Mucosa of descending colon (tissue), 3 donors: ENCODE measurements at regions not wholly inside any gene's neighbourhood (a gene's known extent, or its start where the extent isn't known, plus 50 kb on each side); places are given as distances from the start of the nearest gene placed in this dataset.

ENCODE experiments used
- ATAC-seq: fragments of 200-7000 bp; cut with Tn5 transposase; one replicate; pipeline ENCODE4 v1.9.1; 2020; ENCODE audit warnings: mild to moderate bottlenecking, moderate library complexity
- DNase-seq, 3 donors: peaks; one replicate each; pipeline ENCODE4 v3.0.0-alpha.2; 2020
- H3K36me3 ChIP-seq: fragments of 200-600 bp; one replicate; pipeline ENCODE4 v1.8.0; 2021; ENCODE audit warnings: low read depth, mild to moderate bottlenecking
- H3K4me1 ChIP-seq: fragments of 200-600 bp; one replicate; pipeline ENCODE4 v1.8.0; 2021; ENCODE audit warnings: low read depth, mild to moderate bottlenecking
- H3K4me3 ChIP-seq: fragments of 200-600 bp; one replicate; pipeline ENCODE4 v1.8.0; 2021; ENCODE audit warnings: mild to moderate bottlenecking
- H3K9me3 ChIP-seq: fragments of 200-600 bp; one replicate; pipeline ENCODE4 v1.8.0; 2021; ENCODE audit warnings: mild to moderate bottlenecking
- intact Hi-C, 2 donors: fragments of 100-400 bp; cut with DNase I in 1 of 2; cut with micrococcal nuclease in 1 of 2; formaldehyde crosslinking; loops; one replicate each; pipeline versions ENCODE4 v1.11.0 to v1.11.1; 2022; cut with DNase I, micrococcal nuclease
- TF ChIP-seq, protein P1 (sequence below): fragments of 200-600 bp; IDR thresholded peaks from one replicate; pipeline ENCODE4 v1.8.0; 2022; ENCODE audit warnings: antibody characterized with exemption, mild to moderate bottlenecking
- donor health status: DM: no; HTN: no; CAD: no; lungs with moderate emphysema.
- donor health status: DM: no; HTN: no; CAD: no.
- donor health status: DM: no; HTN: yes; CAD: no.

DNA sequence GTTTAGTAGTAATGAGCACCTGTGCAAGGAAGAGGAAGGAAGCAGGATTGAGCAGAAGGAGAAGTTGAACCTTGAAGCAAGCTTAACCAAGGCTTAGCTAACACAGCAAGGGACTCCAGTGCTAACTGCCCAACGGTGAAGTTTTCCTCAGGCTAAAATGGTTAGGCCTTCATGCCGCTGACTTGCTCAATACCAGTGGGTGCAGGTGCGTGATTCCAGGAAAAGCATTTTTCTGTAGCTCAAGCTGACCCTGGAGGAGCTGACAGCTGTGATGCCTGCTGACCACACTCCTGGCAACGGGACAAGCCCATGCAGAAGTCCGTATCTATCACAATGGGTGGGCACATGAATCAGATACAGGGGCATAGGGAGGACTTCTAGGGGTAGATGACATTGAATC, 76.5 kb upstream of the FGGY start:
- H3K9me3 ChIP-seq = no peaks in the 10 kb centered on the region
- ATAC-seq (no peak), DNase-seq (no peak)
- TF ChIP-seq, protein P1, sequence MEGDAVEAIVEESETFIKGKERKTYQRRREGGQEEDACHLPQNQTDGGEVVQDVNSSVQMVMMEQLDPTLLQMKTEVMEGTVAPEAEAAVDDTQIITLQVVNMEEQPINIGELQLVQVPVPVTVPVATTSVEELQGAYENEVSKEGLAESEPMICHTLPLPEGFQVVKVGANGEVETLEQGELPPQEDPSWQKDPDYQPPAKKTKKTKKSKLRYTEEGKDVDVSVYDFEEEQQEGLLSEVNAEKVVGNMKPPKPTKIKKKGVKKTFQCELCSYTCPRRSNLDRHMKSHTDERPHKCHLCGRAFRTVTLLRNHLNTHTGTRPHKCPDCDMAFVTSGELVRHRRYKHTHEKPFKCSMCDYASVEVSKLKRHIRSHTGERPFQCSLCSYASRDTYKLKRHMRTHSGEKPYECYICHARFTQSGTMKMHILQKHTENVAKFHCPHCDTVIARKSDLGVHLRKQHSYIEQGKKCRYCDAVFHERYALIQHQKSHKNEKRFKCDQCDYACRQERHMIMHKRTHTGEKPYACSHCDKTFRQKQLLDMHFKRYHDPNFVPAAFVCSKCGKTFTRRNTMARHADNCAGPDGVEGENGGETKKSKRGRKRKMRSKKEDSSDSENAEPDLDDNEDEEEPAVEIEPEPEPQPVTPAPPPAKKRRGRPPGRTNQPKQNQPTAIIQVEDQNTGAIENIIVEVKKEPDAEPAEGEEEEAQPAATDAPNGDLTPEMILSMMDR = no peak
- no peaks in the 10 kb centered on the region for H3K4me1 ChIP-seq
- no peaks in the 10 kb centered on the region for H3K36me3 ChIP-seq
- H3K4me3 ChIP-seq = no peak overlapping the region
- intact Hi-C loops = no loop called here

DNA sequence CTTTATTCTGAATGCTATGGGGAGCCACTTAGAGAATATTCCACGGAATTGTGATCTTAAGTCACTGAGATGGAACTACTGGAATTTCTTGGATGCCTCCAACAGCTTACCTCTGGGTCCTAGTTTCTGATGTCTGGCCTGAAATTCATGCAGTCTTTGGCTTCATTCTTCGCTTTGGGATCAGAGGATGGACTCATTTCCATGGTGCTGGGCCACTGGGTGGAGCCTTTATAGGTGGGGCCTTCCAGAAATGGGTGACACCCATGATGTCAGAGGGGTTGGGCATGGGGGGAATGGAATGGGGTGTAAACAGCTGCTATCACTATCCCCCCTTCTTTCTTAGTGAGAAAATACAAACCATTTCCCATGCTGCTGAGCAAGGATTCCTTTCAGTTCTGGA, 73.7 kb upstream of the FGGY start:
- TF ChIP-seq, protein P1 = no peak
- intact Hi-C loops = no loop called here
- ATAC-seq (no peak), DNase-seq (no peak)
- H3K4me3 ChIP-seq = no peak overlapping the region
- no peaks in the 10 kb centered on the region for H3K36me3 ChIP-seq
- H3K9me3 ChIP-seq = no peaks in the 10 kb centered on the region
- no peaks in the 10 kb centered on the region for H3K4me1 ChIP-seq

DNA sequence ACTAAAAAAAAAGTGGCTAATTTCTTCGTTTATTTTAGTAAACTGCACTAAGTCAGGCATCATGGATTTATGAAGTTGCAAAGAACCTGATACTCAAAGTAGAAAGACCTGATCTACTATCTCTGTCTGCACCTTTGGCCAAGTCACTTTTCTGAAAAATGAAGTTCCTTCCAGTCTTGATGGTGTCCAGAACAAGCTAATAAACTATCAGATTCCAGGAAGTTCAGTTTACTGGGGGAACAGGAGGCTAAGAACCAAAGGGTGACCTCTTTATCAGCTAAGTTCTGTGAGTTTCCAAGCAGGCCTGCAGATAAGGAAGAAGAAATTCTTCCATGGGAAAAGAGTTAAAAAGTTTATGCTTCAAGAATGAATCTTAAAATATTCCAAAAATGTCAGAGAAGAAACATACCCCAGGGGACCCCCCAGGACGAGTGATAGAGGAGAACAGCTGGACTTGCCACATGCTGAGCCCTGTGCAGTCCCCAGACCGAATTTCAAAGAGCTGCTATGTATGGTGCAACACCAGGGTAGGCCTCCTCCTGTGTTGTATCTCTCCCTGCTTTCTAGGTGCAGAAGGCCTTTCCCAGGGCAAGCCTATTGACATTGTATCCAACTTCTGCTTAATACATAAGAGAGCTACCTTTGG, 72.8 kb upstream of the FGGY start:
- DNase-seq (no peak), ATAC-seq (no peak)
- Histone ChIP-seq H3K4me3 (no peak overlapping the region), H3K36me3 (no peaks in the 10 kb centered on the region), H3K9me3 (no peaks in the 10 kb centered on the region), H3K4me1 (no peaks in the 10 kb centered on the region)
- intact Hi-C loops = no loop called here
- TF ChIP-seq, protein P1 = no peak

DNA sequence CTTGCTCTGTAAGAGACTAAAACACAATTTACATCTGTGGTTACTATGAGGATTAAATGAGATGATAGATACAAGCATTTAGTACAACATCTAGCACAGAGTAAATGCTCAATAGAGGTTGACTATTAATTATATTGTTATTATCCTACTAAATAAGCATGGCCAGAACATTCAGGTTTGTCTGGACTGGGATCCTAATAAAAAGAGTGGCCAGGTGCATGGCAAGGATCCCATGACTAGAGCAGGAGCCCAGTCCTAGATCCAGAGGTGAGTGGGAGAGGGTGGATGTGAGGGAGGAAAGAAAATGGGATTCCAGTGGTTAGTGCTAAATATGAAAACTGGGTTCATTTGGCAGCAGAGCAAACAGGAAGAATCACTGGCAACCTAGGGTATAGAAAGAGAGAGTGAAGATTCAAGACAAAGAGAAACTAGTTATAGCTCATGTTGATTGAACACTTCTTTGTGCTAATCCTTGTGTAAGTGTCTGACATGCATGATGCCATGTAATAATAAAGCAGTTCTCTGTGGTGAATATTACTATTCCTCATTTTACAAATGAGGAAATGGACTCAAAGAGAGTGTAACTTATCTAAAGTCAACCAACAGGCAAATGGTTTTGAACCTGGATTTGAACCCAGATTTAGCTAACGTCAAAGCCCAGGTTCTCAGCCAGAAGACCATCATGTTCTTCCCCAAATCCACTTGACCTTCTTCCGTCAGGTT, 71.1 kb upstream of the FGGY start:
- Histone ChIP-seq H3K9me3 (no peaks in the 10 kb centered on the region), H3K4me3 (no peak overlapping the region), H3K4me1 (no peaks in the 10 kb centered on the region), H3K36me3 (no peaks in the 10 kb centered on the region)
- DNase-seq (no peak), ATAC-seq (no peak)
- TF ChIP-seq, protein P1 = no peak
- intact Hi-C loops = no loop called here

DNA sequence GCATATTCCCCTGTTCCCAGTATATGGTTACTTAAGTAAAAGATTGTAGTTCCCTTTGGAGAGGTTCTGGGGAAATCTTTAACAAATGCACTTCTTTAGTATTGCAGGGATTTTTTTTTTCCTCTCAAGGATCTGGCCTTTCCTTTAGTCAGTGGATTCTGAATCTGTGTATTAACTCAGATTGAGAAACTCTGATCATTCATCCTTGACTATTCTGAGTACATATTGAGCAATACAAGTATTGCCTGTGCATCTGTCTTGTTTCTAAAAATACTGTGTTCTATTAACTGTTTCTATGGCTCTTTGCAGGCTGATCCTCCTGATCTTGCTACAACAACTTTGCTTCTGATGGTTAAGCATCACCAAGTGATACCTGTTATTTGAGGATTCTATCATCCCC, 67.8 kb upstream of the FGGY start:
- Histone ChIP-seq H3K9me3 (no peaks in the 10 kb centered on the region), H3K4me3 (no peak overlapping the region), H3K4me1 (no peaks in the 10 kb centered on the region), H3K36me3 (no peaks in the 10 kb centered on the region)
- intact Hi-C loops = no loop called here
- DNase-seq = no peak
- TF ChIP-seq, protein P1 = no peak
- no peak for ATAC-seq
